HG03354 (cell line): ENCODE measurements at regions not wholly inside any gene's neighbourhood (a gene's known extent, or its start where the extent isn't known, plus 50 kb on each side); places are given as distances from the start of the nearest gene placed in this dataset.

Source experiments
- ATAC-seq: cut with Tn5 transposase; IDR thresholded peaks from one replicate; pipeline ENCODE4 v1.9.1; 2021; ENCODE audit warnings: mild to moderate bottlenecking; ENCODE audit not compliant: unreplicated experiment, poor library complexity, severe bottlenecking

- ATAC-seq, result no peak
These were observed 567.8 kb downstream of the ZPLD1 start for GRCh38 chr3:103002425-103003176.

DNA sequence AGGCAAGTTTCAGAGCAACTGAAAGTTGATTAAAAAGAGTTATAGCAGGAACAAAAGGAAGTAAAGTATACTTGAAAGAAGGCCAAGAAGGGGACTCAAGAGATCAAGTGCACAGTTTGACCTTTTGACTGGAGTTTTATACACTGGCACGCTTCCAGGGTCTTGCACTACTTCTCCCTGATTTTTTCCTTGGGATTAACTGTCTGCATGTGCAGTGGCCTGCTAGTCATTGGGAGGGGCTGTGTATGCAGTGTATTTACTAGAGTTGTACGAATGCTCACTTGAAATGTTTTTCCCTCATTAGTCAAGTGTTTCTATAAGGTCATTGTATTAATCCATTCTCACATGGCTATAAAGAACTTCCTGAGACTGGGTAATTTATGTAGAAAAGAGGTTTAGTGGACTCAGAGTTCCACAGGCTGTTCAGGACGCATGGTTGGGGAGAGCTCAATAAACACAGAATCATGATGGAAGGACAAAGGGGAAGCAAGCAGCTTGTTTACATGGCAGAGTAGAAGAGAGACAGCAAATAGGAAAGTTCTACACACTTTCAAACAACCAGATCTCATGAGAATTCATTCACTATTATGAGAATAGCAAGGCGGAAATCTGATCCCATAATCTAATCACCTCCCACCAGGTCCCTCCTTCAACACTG is 571.8 kb downstream of the ZPLD1 start:
- no peak for ATAC-seq

DNA sequence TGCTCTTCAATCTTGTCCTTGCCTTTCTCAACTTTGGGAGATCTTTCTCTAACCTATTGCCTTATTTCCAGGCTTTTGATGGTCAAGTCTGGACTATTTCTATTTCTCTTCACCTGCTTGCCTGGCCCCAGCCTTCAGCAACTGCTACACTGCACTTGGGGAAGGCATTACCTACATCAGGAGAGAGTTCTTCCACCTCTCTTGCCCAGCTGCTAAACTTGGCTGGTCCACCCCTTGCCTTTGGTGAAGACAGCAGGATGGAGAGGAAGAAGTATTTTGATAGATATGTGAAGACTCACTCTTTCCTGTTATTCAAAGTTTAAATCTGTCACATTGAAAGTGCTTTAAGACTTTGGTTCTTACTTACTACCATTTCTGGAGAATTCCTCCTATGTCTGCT is 574.8 kb downstream of the ZPLD1 start:
- ATAC-seq, result no peak

GRCh38 chr3:103025880-103026279 is 591.1 kb downstream of the ZPLD1 start:
- ATAC-seq, result no peak

- ATAC-seq, result no peak
These were observed 599.0 kb downstream of the ZPLD1 start for GRCh38 chr3:103033841-103034240.

DNA sequence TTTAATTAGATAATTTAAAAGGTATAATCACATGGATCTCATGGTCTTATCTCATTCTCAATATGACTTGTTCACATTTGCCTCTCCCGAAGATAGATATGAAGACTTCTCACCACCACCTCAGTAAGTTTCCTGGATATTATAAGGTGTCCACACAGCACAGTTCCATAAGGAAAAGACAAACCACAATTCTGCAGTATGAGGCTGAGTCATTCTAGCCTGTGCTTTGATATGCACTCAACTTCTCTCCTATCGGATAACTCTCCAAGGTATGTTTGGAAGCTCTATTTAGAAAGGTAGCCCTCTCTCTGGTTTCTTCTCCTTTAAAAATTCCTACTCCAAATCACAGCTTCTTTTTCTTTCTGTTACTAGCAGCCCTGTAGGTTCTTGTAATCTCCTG is 612.8 kb downstream of the ZPLD1 start:
- no peak for ATAC-seq

DNA sequence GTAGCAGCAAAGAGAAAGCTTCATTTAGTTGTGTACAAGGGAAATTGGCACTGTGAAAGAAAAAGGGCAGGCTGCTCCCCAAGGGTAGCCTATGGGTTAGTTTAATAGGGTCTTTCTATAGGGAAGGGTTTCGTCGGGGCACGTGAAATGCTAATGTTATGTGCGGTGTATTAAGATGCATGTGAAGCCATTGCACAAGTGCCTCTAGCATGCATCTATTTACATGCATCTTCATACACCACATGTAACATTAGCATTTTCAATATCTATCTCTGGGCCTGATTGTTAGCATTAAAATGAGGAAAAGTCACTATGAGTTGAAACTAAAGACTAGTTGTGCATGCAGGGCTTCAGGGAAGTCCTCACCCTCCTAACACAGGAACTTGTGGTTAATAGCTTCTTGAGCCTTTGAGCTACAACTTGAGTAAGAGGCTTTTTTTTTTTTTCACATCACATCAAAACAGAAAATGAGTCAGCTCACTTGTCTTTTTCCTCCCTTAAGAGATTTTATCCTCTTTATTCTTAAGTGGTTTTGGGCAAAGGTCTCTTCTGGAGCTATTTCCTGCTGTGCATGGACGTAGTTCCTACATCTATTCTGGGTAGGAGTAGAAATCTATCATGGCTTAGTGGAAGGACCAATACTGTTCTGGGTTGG is 613.4 kb downstream of the ZPLD1 start:
- no peak for ATAC-seq

GRCh38 chr3:103052236-103052830 is 617.5 kb downstream of the ZPLD1 start:
- no peak for ATAC-seq

DNA sequence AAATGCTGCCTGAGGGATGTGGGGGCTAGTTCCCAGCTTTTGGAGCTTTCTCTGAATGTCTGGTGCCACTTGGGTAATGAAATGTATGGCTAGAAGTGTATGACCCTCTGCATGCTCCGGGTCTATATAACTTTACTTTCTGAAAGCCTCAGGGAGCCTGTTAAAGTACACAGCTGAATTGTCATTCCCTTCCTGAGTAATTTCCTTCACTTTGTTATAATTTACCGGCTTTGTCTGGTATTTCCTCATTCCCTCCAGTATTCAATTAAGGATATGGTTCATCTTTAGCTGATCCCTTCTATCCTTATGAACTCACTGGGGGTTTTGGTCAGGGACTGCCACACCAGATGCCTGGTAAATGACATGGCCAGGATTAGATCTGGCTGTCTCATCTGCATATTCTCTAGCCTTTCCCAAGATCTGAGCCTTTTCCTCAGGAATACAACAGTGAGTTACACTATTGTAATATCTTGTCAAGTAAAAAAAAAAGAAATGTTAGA is 620.3 kb downstream of the ZPLD1 start:
- no peak for ATAC-seq

DNA sequence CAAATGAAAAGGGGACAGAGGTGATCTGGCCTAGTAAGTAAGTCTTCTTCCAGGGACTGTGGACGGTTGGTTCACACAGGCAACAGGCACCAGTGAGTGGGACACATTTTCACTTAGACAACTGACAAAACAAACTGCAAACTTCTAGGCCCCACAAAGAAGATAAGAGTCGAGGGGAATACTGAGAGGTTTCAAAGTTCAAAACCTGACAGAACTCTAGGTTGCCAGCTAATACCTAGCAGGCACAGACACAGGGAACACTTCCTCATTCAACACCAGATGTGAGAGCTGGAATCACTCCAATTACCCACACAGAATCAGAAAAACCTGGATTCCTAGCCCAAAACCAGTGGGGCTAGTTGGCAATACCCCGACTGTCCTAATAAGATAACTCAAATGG is 621.7 kb downstream of the ZPLD1 start:
- no peak for ATAC-seq

DNA sequence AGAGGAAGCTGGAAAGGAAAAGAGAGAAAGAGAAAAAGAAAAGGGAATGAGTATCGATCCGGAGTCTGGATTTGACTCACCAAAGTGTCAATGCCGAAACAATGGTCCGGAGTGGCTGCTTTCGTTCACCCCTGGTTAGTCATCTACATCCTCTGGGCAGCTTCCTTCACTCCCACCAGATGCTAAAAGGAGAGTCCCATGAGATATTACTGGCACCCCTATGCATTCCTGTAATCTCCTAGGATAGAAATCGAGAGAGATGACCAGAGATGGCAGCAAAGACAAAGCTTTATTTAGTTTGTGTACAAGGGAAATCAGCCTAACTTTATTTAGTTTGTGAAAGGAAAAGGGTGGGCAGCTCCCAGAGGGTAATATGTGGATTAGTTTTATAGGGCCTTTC is 622.2 kb downstream of the ZPLD1 start:
- no peak for ATAC-seq

- ATAC-seq, result no peak
These were observed 622.7 kb downstream of the ZPLD1 start for GRCh38 chr3:103057487-103057886.

GRCh38 chr3:103059432-103059831 is 624.6 kb downstream of the ZPLD1 start:
- ATAC-seq, result no peak

DNA sequence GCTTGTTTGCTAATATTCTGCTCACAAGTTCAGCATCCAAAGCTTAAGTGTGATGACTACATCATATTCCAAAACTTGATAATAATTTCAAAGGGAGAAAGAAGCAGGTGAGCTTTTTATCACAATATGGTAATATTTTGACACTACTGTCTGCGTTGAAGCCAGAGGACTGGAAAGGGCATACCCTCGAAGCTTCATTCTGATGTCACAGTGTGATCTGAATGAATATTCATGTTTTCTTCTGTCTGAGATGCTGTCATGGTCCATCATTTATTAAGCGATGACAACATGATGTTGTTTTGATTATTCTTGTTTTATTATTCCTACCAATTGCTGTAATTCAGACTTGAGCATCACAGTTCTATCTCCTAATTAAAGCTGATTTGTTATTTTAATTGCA is 625.4 kb downstream of the ZPLD1 start:
- ATAC-seq, result no peak

- ATAC-seq, result no peak
These were observed 633.1 kb downstream of the ZPLD1 start for GRCh38 chr3:103067963-103068362.

DNA sequence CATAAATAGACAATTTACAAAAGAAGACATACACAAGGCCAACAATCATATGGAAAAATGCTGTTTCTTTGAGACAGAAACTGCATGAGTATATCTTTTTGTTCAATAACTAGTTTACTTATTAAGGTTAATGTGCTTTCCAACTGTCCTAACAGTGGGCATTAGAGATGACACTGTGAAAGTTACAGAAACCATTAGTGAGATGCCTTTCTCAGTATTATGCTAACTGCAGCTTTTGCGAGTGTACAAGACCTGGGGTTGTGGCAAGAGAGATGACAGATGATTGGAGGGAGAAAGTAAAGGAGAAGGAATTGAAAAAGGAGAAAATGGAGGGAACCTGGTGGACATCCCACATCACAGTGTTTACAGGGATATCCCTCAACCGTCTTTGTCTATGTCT is 640.5 kb downstream of the ZPLD1 start:
- no peak for ATAC-seq

GRCh38 chr3:103077910-103078309 is 643.1 kb downstream of the ZPLD1 start:
- ATAC-seq, result no peak

DNA sequence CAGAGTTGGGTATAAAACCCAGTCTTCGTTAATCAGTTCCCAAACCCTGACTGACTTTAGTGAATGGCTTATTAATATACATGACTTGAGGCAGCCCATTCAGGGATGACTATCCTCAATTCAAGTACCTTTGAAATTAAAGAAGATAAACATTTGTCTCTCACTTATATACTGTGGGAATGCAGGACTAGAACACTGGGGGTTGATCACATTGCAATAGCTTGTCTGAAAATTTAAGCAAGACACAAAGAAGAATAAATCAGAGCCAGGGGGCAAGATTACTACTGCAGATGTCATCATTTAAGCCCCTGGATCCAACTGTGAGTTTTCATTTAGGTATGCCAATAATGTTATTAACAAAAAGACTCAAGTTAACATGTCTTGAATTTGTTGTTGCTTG is 647.7 kb downstream of the ZPLD1 start:
- ATAC-seq, result no peak

- ATAC-seq, result no peak
These were observed 649.2 kb downstream of the ZPLD1 start for GRCh38 chr3:103083848-103084631.

GRCh38 chr3:103085465-103085864 is 650.6 kb downstream of the ZPLD1 start:
- peak; percentile 75 for ATAC-seq
